ENCODE measurements at regions not wholly inside any gene's neighbourhood (a gene's known extent, or its start where the extent isn't known, plus 50 kb on each side); places are given as distances from the start of the nearest gene placed in this dataset.

DNA sequence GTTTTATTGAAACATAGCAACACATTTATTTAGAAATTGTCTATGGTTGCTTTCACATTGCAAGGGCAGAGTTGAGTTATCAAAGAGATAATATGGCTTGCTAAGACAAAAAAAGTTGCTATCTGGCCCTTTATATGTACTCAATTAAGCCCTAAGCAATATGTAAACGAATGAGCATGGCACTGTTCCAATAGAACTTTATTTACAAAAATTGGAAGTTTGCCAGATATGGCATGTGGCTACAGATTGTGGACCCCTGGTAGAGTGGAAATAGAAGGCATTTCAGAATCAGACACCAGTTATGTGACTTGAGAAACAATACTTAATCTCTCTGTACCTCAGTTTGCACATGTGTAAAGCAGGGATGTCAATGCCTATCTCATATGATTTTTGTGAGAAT, 515.6 kb upstream of the SGO1 start:
- no peak overlapping the region for H3K4me3 ChIP-seq (ENCODE audit: low read length)
- H3K27ac ChIP-seq (ENCODE audit: low read length), result no peak overlapping the region
- no peak overlapping the region for H3K4me2 ChIP-seq (ENCODE audit: low read length)
- H3K9me3 ChIP-seq (ENCODE audit: low read length), result no peaks in the 10 kb centered on the region
- no peaks in the 10 kb centered on the region for H3F3A ChIP-seq (ENCODE audit: insufficient read depth, low read length, poor library complexity, severe bottlenecking)
- H3K27me3 ChIP-seq (ENCODE audit: insufficient read depth, low read depth, low read length), result no peaks in the 10 kb centered on the region
- H3K9me2 ChIP-seq (ENCODE audit: insufficient read depth, low read length), result no peaks in the 10 kb centered on the region
- H3K9ac ChIP-seq (ENCODE audit: low read length), result no peak overlapping the region
- no peaks in the 10 kb centered on the region for H4K20me1 ChIP-seq (ENCODE audit: insufficient read depth)
- TF ChIP-seq, protein P1, sequence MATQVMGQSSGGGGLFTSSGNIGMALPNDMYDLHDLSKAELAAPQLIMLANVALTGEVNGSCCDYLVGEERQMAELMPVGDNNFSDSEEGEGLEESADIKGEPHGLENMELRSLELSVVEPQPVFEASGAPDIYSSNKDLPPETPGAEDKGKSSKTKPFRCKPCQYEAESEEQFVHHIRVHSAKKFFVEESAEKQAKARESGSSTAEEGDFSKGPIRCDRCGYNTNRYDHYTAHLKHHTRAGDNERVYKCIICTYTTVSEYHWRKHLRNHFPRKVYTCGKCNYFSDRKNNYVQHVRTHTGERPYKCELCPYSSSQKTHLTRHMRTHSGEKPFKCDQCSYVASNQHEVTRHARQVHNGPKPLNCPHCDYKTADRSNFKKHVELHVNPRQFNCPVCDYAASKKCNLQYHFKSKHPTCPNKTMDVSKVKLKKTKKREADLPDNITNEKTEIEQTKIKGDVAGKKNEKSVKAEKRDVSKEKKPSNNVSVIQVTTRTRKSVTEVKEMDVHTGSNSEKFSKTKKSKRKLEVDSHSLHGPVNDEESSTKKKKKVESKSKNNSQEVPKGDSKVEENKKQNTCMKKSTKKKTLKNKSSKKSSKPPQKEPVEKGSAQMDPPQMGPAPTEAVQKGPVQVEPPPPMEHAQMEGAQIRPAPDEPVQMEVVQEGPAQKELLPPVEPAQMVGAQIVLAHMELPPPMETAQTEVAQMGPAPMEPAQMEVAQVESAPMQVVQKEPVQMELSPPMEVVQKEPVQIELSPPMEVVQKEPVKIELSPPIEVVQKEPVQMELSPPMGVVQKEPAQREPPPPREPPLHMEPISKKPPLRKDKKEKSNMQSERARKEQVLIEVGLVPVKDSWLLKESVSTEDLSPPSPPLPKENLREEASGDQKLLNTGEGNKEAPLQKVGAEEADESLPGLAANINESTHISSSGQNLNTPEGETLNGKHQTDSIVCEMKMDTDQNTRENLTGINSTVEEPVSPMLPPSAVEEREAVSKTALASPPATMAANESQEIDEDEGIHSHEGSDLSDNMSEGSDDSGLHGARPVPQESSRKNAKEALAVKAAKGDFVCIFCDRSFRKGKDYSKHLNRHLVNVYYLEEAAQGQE (IDR thresholded peaks at IDR 0.05; ENCODE audit: borderline replicate concordance), result no peak
- TF ChIP-seq RAD21 (conservative IDR thresholded peaks at IDR 0.05), result no peak
- TF ChIP-seq CTCF (IDR thresholded peaks at IDR 0.05; ENCODE audit: poor library complexity, severe bottlenecking), result no peak
- no peak for TF ChIP-seq TAF1 (IDR thresholded peaks at IDR 0.05; ENCODE audit: low read depth)
- no peak for TF ChIP-seq EP300 (conservative IDR thresholded peaks at IDR 0.05; ENCODE audit: poor library complexity, severe bottlenecking)
- TF ChIP-seq SMC3 (conservative IDR thresholded peaks at IDR 0.05; ENCODE audit: poor library complexity), result no peak
- no peak for TF ChIP-seq POLR2AphosphoS5 (IDR thresholded peaks at IDR 0.05)
- TF ChIP-seq MXI1 (conservative IDR thresholded peaks at IDR 0.05; ENCODE audit: poor library complexity, severe bottlenecking), result no peak
- no peak for TF ChIP-seq EZH2 (IDR thresholded peaks at IDR 0.05; ENCODE audit: borderline replicate concordance, insufficient read depth, low read length, poor library complexity, severe bottlenecking)
- no peaks in the 10 kb centered on the region for H3K79me2 ChIP-seq (replicated peaks; ENCODE audit: insufficient read depth, low read length)
- no peaks in the 10 kb centered on the region for H3K36me3 ChIP-seq (ENCODE audit: insufficient read depth, low read length)
- H2AFZ ChIP-seq (ENCODE audit: low read depth, low read length), result no peak overlapping the region

DNA sequence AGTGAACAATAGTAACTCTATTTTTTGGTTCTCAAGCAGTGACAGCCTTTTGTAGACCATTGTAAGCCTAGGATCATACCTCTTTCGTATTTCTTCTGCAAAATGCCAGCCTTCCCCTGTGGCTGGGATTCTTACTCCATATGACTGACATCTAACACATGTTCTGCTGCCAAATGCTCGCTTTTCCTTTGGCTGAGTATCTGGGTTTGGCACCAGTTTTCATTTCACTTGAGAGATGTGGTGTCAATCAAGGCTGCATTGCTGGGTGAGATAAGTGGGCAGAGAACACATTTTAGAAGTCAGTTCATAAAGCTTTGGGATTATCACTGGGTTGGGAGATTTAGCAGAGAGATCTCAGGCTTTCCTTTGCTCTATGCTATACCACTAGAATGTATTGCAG, 514.7 kb upstream of the SGO1 start:
- TF ChIP-seq POLR2AphosphoS5 (IDR thresholded peaks at IDR 0.05), result peak; percentile 34
- no peak for TF ChIP-seq RAD21 (conservative IDR thresholded peaks at IDR 0.05)
- TF ChIP-seq CTCF (IDR thresholded peaks at IDR 0.05; ENCODE audit: poor library complexity, severe bottlenecking), result no peak
- peak; percentile 70 for TF ChIP-seq EP300 (conservative IDR thresholded peaks at IDR 0.05; ENCODE audit: poor library complexity, severe bottlenecking)
- peak; percentile 52 for TF ChIP-seq MXI1 (conservative IDR thresholded peaks at IDR 0.05; ENCODE audit: poor library complexity, severe bottlenecking)
- no peaks in the 10 kb centered on the region for H3K9me3 ChIP-seq (ENCODE audit: low read length)
- peak overlapping the region; percentile 57 for H3K27ac ChIP-seq (ENCODE audit: low read length)
- H2AFZ ChIP-seq (ENCODE audit: low read depth, low read length), result no peak overlapping the region
- H3K4me3 ChIP-seq (ENCODE audit: low read length), result no peak overlapping the region
- H4K20me1 ChIP-seq (ENCODE audit: insufficient read depth), result no peaks in the 10 kb centered on the region
- H3K4me2 ChIP-seq (ENCODE audit: low read length), result no peak overlapping the region
- no peaks in the 10 kb centered on the region for H3K36me3 ChIP-seq (ENCODE audit: insufficient read depth, low read length)
- H3K9ac ChIP-seq (ENCODE audit: low read length), result no peak overlapping the region
- H3K27me3 ChIP-seq (ENCODE audit: insufficient read depth, low read depth, low read length), result no peaks in the 10 kb centered on the region
- no peaks in the 10 kb centered on the region for H3K79me2 ChIP-seq (replicated peaks; ENCODE audit: insufficient read depth, low read length)
- no peaks in the 10 kb centered on the region for H3F3A ChIP-seq (ENCODE audit: insufficient read depth, low read length, poor library complexity, severe bottlenecking)
- no peaks in the 10 kb centered on the region for H3K9me2 ChIP-seq (ENCODE audit: insufficient read depth, low read length)

Data from neural cell (in vitro differentiated cells).